H9 (cell line): ENCODE measurements at regions not wholly inside any gene's neighbourhood (a gene's known extent, or its start where the extent isn't known, plus 50 kb on each side); places are given as distances from the start of the nearest gene placed in this dataset.

ENCODE experiments used
- DNase-seq: peaks from one replicate; pipeline ENCODE4 v3.0.0-alpha.2; 2017
- H2AFZ ChIP-seq: one replicate; pipeline ENCODE4 v1.6.1; 2013; ENCODE audit warnings: mild to moderate bottlenecking, low read length, control low read depth, moderate library complexity
- H2AK5ac ChIP-seq: 2 replicates; pipeline ENCODE4 v1.6.1; 2013; ENCODE audit warnings: low read length, control low read depth, mixed read lengths; ENCODE audit not compliant: insufficient read length
- H2BK120ac ChIP-seq: one replicate; pipeline ENCODE4 v1.6.1; 2013; ENCODE audit warnings: low read depth, mild to moderate bottlenecking, low read length, control low read depth, inconsistent platforms; ENCODE audit not compliant: poor library complexity, severe bottlenecking
- H2BK12ac ChIP-seq: 2 replicates; pipeline ENCODE4 v1.6.1; 2013; ENCODE audit warnings: low read length, control low read depth, mixed read lengths, low read depth; ENCODE audit not compliant: insufficient read length
- H2BK15ac ChIP-seq: 2 replicates; pipeline ENCODE4 v1.6.1; 2013; ENCODE audit warnings: low read depth, low read length, control low read depth
- H2BK20ac ChIP-seq: one replicate; pipeline ENCODE4 v1.6.1; 2013; ENCODE audit warnings: low read depth, mild to moderate bottlenecking, low read length, control low read depth, inconsistent platforms; ENCODE audit not compliant: poor library complexity, severe bottlenecking
- H2BK5ac ChIP-seq: 2 replicates; pipeline ENCODE4 v1.6.1; 2013; ENCODE audit warnings: low read length, control low read depth, mixed read lengths; ENCODE audit not compliant: insufficient read length
- H3K14ac ChIP-seq: 2 replicates; pipeline ENCODE4 v1.6.1; 2013; ENCODE audit warnings: low read length, control low read depth; ENCODE audit not compliant: insufficient read depth
- H3K18ac ChIP-seq: 2 replicates; pipeline ENCODE4 v1.6.1; 2013; ENCODE audit warnings: low read depth, mild to moderate bottlenecking, mixed read lengths, low read length, control low read depth; ENCODE audit not compliant: insufficient read length
- H3K23ac ChIP-seq: 2 replicates; pipeline ENCODE4 v1.6.1; 2013; ENCODE audit warnings: low read length, control low read depth, mixed read lengths, low read depth; ENCODE audit not compliant: insufficient read length
- H3K23me2 ChIP-seq: 2 replicates; pipeline ENCODE4 v1.6.1; 2013; ENCODE audit warnings: low read depth, mild to moderate bottlenecking, mixed read lengths, low read length, control low read depth; ENCODE audit not compliant: insufficient read length, poor library complexity, severe bottlenecking
- H3K27ac ChIP-seq: 2 replicates; pipeline ENCODE4 v1.5.1; 2013; ENCODE audit warnings: low read length, control low read depth, mixed read lengths, low read depth; ENCODE audit not compliant: insufficient read length
- H3K27me3 ChIP-seq: 2 replicates; pipeline ENCODE4 v1.6.1; 2013; ENCODE audit warnings: low read length, control low read depth, inconsistent platforms; ENCODE audit not compliant: insufficient read depth
- H3K4ac ChIP-seq: 2 replicates; pipeline ENCODE4 v1.6.1; 2013; ENCODE audit warnings: low read depth, mild to moderate bottlenecking, control low read depth, inconsistent platforms, low read length, moderate library complexity
- H3K4me1 ChIP-seq: 2 replicates; pipeline ENCODE4 v1.6.1; 2013; ENCODE audit warnings: low read length, control low read depth, inconsistent platforms; ENCODE audit not compliant: insufficient read depth
- H3K4me2 ChIP-seq: 2 replicates; pipeline ENCODE4 v1.6.1; 2013; ENCODE audit warnings: low read length, control low read depth, mixed read lengths; ENCODE audit not compliant: insufficient read length, insufficient read depth
- H3K56ac ChIP-seq: 2 replicates; pipeline ENCODE4 v1.6.1; 2013; ENCODE audit warnings: low read depth, mild to moderate bottlenecking, mixed read lengths, low read length, control low read depth; ENCODE audit not compliant: insufficient read length
- H3K79me1 ChIP-seq: 2 replicates; pipeline ENCODE4 v1.6.1; 2013; ENCODE audit warnings: low read depth, mild to moderate bottlenecking, moderate library complexity, low read length, control low read depth, inconsistent platforms; ENCODE audit not compliant: insufficient read depth, poor library complexity, severe bottlenecking
- H3K79me2 ChIP-seq: 2 replicates; pipeline ENCODE4 v1.6.1; 2013; ENCODE audit warnings: low read length, control low read depth, inconsistent platforms; ENCODE audit not compliant: insufficient read depth
- H3K9ac ChIP-seq: 2 replicates; pipeline ENCODE4 v1.6.1; 2013; ENCODE audit warnings: low read length, control low read depth, mixed read lengths; ENCODE audit not compliant: insufficient read length; ENCODE audit errors: extremely low read depth
- H3K9me3 ChIP-seq: one replicate; pipeline ENCODE4 v1.6.1; 2013; ENCODE audit warnings: low read depth, low read length, inconsistent platforms; ENCODE audit not compliant: control insufficient read depth
- H3T11ph ChIP-seq: one replicate; pipeline ENCODE4 v1.6.1; 2013; ENCODE audit warnings: mild to moderate bottlenecking, low read length, control low read depth, inconsistent platforms
- H4K20me1 ChIP-seq: one replicate; pipeline ENCODE4 v1.6.1; 2013; ENCODE audit not compliant: control insufficient read depth, insufficient read length, insufficient read depth
- H4K5ac ChIP-seq: 2 replicates; pipeline ENCODE4 v1.6.1; 2013; ENCODE audit warnings: low read depth, mild to moderate bottlenecking, mixed read lengths, low read length, control low read depth; ENCODE audit not compliant: insufficient read length
- H4K8ac ChIP-seq: replicated peaks from 2 replicates; pipeline ENCODE4 v1.6.1; 2013; ENCODE audit warnings: low read length, control low read depth, mixed read lengths, low read depth; ENCODE audit not compliant: insufficient read length
- H4K91ac ChIP-seq: 2 replicates; pipeline ENCODE4 v1.6.1; 2013; ENCODE audit warnings: low read depth, mild to moderate bottlenecking, moderate library complexity, mixed read lengths, low read length, control low read depth; ENCODE audit not compliant: insufficient read length
- H3K27ac Mint-ChIP-seq, 3 experiments: 2 replicates in 2 of 3; 3 replicates in 1 of 3; pipeline ENCODE4 v1.8.0; 2020 to 2021; ENCODE audit warnings: mixed read lengths in 3 of 3, mild to moderate bottlenecking in 1 of 3, moderate library complexity in 1 of 3
- H3K27me3 Mint-ChIP-seq: 2 replicates; pipeline ENCODE4 v1.8.0; 2021; ENCODE audit warnings: low read depth, mild to moderate bottlenecking, moderate library complexity, mixed read lengths
- H3K36me3 Mint-ChIP-seq, 3 experiments: 2 replicates in 2 of 3; 3 replicates in 1 of 3; pipeline ENCODE4 v1.8.0; 2020 to 2021; ENCODE audit warnings: low read depth in 3 of 3, mixed read lengths in 3 of 3; ENCODE audit not compliant: insufficient read depth in 1 of 3
- H3K4me1 Mint-ChIP-seq, 2 experiments: 2 replicates each; pipeline ENCODE4 v1.8.0; 2020; ENCODE audit warnings: mixed read lengths in 2 of 2
- H3K4me3 Mint-ChIP-seq, 2 experiments: 2 replicates in 1 of 2; 3 replicates in 1 of 2; pipeline ENCODE4 v1.8.0; 2020 to 2021; ENCODE audit warnings: mild to moderate bottlenecking in 2 of 2, mixed read lengths in 2 of 2, moderate library complexity in 1 of 2
- H3K9me3 Mint-ChIP-seq, 2 experiments: 2 replicates in 1 of 2; 3 replicates in 1 of 2; pipeline ENCODE4 v1.8.0; 2020; ENCODE audit warnings: mild to moderate bottlenecking in 2 of 2, mixed read lengths in 2 of 2, moderate library complexity in 1 of 2
- CTCF ChIP-seq: fragments of 200-600 bp; sonication (generic); conservative IDR thresholded peaks from 3 replicates; pipeline ENCODE4 v1.8.0; 2021; ENCODE audit warnings: antibody characterized with exemption, mild to moderate bottlenecking
- WGBS: extraction: QIAGEN DNeasy Blood & Tissue Kit; methylation state at CpG from one replicate; pipeline ENCODE4 v1.1.7; 2013; ENCODE audit warnings: missing lambda C conversion rate, low lambda C conversion rate, mixed read lengths; ENCODE audit not compliant: insufficient read length; ENCODE audit errors: extremely low coverage; 5-methylcytosine and 5-hydroxymethylcytosine counted together

- Histone ChIP-seq H4K8ac (no peak overlapping the region), H3K79me2 (no peaks in the 10 kb centered on the region), H3K27me3 (no peaks in the 10 kb centered on the region), H3K4me1 (no peaks in the 10 kb centered on the region), H2BK20ac (no peak overlapping the region), H2AFZ (no peak overlapping the region), H3K23ac (no peak overlapping the region), H2BK15ac (no peak overlapping the region), H2BK12ac (no peak overlapping the region), H3K9me3 (no peaks in the 10 kb centered on the region), H2BK120ac (no peak overlapping the region), H4K20me1 (no peaks in the 10 kb centered on the region), H4K91ac (no peak overlapping the region), H3T11ph (no peak overlapping the region), H3K4me2 (no peak overlapping the region), H3K23me2 (no peaks in the 10 kb centered on the region), H4K5ac (no peak overlapping the region), H2BK5ac (no peak overlapping the region), H3K9ac (no peak overlapping the region), H3K4ac (no peak overlapping the region), H3K56ac (no peak overlapping the region), H3K14ac (no peak overlapping the region; the same call in 1 of the 2 replicates), H3K18ac (no peak overlapping the region), H3K79me1 (no peaks in the 10 kb centered on the region), H2AK5ac (no peak overlapping the region), H3K27ac (no peak overlapping the region)
- no peak for TF ChIP-seq CTCF
- Mint-ChIP-seq H3K4me3 (no peak overlapping the region), H3K36me3 (no peaks in the 10 kb centered on the region; a peak in 1 of 7 replicates), H3K9me3 (no peaks in the 10 kb centered on the region; a peak in 1 of 5 replicates), H3K27me3 (peaks cover 11% of the 10 kb centered on the region), H3K4me1 (peaks cover 10 to 11% of the 10 kb centered on the region in 2 experiments), H3K27ac (no peak overlapping the region)
- WGBS = no CpG with 5 or more reads among the region's 7 CpGs
- DNase-seq = no peak
These were observed 319.7 kb downstream of the CXCL12 start for GRCh38 chr10:44064987-44065787.
